GM19438 (cell line): ENCODE measurements at regions not wholly inside any gene's neighbourhood (a gene's known extent, or its start where the extent isn't known, plus 50 kb on each side); places are given as distances from the start of the nearest gene placed in this dataset.
"Not testable (repeated sequence)": the region's sequence is repeated elsewhere in the genome, so short reads cannot be mapped to it uniquely, and the experiment has no call there.

Experiments used
- ATAC-seq: cut with Tn5 transposase; IDR thresholded peaks from one replicate; pipeline ENCODE4 v1.9.1; 2021; ENCODE audit warnings: low read depth; ENCODE audit not compliant: unreplicated experiment

- no peak for ATAC-seq
Measured at GRCh38 chrX:131818297-131818936, 204.7 kb upstream of the STK26 start.

DNA sequence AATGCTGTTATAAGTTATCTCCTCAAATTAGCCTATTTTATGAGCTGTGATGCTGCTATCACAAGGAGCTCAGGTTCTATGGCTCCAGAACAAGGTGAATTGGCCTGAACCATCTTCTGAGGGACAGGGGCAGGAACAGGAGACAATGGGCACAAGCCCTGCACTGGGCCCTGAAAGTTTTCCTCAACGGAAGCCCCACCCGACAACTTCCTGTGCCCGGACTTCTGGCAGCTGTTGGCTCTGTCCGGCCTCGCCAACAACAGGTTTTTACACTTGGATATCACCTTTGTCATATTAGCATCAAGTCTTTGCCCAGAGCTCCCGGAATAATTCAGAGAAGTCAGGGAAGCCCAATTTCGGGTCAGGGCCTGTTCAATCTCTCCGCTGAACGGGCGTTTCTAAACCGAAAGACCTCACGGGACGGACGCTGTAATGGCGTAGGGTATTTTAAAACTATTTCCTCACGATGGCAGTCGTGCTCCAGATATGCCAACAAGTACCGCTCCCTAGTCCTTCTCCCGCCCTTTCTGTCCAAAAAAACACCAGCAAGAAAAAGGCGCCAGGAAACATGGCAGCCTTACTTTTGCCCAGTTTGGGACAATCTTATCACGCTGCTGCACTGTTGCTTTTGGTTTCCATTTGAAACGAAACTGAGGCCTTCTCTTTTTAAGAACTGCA is 201.0 kb upstream of the STK26 start:
- ATAC-seq: peak; percentile 77

DNA sequence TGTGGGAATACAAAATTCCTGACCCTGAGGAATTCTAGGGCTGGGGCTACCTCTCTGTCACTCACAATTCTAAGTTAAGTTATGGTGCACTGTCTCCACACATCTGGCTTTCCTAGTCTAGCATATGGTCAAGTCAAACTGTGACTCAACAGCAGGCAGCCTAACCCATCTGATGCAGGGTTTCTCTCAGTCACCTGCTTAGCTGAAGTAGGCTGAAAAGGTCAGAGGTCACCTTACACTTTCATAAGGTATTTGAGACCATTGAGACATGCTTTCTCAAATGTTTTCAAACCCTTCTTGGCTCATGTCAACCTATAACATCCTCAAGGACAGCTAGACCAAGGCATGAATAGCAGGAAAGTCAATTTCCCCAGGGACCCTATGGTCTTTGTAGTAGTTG is 196.5 kb upstream of the STK26 start:
- no peak for ATAC-seq

DNA sequence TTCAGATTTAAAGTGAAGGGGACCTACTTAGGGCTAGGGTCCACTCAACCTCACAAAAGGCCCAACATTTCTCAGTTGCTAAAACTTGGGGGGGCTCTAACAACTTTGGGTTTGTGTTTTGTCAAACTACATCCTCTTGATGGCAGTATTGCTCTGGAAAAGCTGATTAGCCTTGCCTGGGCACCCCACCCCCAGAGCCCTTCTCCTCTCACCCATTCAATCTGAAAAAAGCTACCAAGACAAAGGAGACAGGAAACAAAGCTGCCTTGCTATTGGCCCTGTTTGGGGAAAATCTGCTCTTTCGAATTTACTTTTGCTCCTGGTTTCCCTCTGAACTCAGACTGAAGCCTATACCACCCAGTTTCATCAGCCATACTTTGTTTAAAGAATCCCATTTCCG is 195.2 kb upstream of the STK26 start:
- peak; percentile 87 for ATAC-seq

- ATAC-seq: no peak
Measured at GRCh38 chrX:131828482-131828881, 194.6 kb upstream of the STK26 start.

GRCh38 chrX:131830400-131831184 is 192.5 kb upstream of the STK26 start:
- no peak for ATAC-seq

DNA sequence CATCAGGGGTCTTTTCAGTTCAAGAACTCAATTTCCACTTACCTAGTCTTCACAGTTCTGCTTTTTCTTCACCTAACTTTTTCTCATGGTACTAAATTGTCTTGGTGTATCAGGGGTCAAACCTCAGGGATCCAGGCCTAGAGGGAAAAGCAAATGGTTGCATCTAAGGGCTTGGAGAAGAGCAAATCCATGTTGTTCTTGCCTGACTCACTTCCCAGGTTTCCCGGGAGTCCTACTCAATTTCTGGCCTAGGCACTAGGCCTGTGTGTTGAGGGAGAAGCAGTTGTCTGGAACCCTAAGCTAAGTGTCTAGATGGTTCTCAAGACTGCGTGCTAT is 191.9 kb upstream of the STK26 start:
- no peak for ATAC-seq

DNA sequence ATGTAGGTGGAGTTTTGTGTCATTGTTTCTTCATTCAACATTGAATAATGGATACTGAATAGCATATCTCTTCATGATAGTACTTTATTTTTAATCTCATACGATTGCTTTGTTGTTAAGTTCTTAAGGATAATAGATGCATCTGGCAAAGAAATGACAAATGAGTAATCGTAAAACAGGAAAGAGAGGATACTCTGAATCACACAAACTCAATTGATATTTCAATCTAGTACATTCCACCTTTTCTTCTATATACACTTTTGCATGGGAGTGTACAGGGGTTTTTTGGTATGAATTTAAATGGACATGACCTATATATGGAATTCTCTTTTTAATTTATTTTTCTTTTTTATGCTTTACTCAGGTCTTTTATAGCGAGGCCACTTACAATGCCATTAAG is 186.9 kb upstream of the STK26 start:
- ATAC-seq: no peak

DNA sequence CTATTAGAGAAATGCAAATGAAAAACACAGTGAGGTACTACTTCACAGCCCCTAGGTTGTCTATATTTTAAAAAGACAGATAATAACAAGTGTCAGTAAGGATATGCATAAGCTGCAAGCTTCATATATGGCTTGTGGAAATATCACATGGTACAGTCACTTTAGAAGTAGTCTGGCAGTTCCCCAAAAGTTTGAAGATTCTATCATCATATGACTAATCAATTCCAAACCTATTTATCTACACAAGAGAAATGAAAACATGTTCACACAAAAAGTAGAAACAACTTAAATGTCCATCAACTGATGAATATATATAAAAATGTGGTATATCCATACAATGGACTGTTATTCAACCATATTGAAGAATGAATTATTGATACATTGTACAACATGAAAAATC is 185.8 kb upstream of the STK26 start:
- no peak for ATAC-seq

GRCh38 chrX:131840799-131841495 is 182.2 kb upstream of the STK26 start:
- no peak for ATAC-seq

DNA sequence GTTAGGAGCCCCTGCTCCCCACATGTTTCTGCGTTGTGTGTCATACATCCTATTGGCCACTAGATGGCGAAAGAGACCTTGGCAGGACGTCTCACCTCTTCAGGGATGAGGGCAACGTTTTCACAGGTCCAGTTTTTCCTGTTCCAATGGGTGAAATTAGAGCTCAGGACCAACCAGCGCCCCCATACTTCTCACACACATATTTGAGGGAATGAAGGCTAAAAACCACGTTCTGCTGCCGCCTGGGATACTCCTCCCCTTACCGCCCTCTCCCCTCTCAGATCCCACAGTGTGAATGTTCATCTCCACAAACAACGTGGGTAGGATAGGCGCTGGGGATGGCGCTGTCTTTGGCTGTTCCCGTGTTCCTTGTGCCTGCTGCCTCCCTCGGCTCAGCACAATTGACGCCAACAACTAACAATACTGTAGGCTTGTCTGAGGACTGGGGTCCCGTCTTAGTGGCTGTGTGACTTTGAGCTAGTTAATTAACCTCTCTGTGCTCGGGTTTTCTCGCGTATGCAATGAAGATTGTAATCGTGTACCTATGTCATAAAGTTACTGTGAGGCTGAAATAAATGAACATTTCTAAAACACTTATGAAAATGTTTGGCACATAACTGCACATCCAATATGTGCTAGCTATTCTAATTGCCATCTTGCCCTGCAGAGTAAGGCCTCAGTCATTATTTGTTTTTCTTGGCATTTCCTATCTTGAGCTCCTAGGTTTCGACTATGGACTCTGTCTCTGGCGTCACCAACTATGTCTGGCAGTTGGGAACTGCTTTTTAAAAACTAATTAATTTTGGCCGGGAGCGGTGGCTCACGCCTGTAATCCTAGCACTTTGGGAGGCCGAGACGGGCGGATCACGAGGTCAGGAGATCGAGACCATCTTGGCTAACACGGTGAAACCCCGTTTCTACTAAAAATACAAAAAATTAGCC is 181.3 kb upstream of the STK26 start:
- ATAC-seq: peak; percentile 75

DNA sequence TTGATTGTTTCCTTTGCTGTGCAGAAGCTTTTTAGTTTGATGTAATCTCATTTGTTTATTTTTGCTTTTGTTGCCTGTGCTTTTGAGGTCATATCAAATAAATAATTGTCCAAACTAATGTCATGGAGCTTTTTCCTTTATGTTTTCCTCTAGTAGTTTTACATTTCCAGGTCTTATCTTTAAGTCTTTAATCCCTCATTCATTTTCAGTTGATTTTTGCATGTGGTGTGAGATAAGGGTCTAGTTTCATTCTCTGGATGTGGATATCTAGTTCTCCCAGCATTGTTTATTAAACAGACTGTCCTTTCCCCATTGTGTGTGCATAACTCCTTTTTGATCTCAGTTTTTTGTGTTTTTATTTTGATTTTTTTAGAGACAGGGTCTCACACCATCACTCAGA is 179.1 kb upstream of the STK26 start:
- ATAC-seq: no peak

DNA sequence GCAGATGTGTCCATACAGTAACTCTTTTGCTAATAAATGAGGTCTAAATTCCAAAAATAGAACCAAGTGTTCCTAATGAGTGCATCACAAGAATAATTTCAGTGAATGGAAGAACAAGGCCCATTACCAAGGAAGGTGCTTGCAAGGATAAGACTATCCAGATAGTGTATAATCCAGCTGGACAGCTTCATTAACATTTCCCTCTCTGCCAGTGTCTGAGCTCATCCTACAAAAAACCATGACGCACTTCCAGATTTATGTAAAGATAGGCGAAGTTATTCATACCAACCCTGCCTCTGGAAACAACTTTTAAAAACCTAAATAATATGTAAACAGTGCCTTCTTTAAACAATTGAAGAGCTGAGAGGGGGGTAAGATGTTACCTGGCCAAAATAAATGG is 177.9 kb upstream of the STK26 start:
- no peak for ATAC-seq

DNA sequence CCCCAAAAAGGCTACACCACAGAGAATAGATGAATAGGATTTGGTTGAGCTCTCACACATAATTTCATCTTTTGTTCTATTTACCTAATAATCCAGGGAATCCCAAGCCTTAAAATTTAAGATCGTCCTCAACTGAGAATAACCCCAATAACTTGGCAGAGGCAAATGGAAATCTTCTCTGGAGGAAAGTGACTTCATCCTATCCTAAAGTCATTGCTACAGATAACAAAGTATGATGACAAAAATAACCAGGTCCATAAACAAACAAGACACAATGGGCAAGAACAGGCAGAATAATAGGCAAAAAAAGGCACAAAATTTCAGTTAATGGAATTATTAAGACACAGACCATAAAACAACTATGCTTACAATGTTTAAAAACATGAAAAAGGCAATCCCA is 177.3 kb upstream of the STK26 start:
- no peak for ATAC-seq

GRCh38 chrX:131850964-131851363 is 172.1 kb upstream of the STK26 start:
- ATAC-seq: not testable (repeated sequence)

- ATAC-seq: no peak
Measured at GRCh38 chrX:131853440-131853839, 169.7 kb upstream of the STK26 start.

GRCh38 chrX:131854581-131854980 is 168.5 kb upstream of the STK26 start:
- ATAC-seq: no peak

GRCh38 chrX:131861088-131861787 is 161.9 kb upstream of the STK26 start:
- ATAC-seq: no peak

DNA sequence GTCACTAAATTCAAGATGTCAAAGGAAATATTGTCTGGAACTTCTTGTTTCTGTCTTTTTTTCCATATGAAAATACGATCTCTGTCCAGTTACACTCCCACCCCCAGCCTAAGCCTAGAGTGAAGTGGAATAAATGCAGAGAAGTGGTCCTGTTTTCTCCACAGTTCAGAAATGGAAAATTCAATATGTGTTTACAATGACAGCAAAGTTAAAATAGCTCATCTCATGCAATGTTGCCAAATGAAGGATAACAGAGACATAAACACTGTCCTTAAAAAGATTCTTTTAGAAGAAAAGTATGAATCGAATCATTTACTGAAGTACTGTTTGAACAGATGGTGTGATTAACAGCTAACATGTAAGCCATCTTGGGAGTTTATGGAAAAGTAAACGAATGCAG is 160.8 kb upstream of the STK26 start:
- ATAC-seq: no peak

DNA sequence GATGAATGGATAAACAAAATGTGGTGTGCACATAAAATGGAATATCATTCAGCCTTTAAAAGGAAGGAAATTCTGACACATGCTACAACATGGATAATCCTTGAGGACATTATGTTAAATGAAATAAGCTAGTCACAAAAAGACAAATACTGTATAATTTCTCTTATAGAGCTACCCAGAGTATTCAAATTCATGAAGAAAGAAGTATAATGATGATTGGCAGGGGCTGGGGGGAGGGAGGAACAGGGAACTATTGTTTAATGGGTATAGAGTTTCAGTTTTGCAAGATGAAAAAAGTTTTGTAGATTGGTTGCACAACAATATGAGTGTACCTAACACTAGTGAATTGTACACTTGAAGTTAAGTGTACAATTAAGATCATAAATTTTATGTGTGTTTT is 153.9 kb upstream of the STK26 start:
- ATAC-seq: no peak
